ENCODE measurements at regions not wholly inside any gene's neighbourhood (a gene's known extent, or its start where the extent isn't known, plus 50 kb on each side); places are given as distances from the start of the nearest gene placed in this dataset.

- peak in 1 of 2 donors; percentile 45 for DNase-seq (ENCODE audit: low read depth in 2 of 2)
- Histone ChIP-seq H3K9ac (ENCODE audit: insufficient read depth, low read length) (no peak overlapping the region), H3K4me2 (ENCODE audit: extremely low read depth, insufficient read depth, low read length) (peak overlapping the region; percentile 71), H3K79me2 (ENCODE audit: control insufficient read depth, insufficient read depth, low read length) (no peaks in the 10 kb centered on the region), H4K20me1 (ENCODE audit: control insufficient read depth, extremely low read depth, insufficient read depth, low read length) (no peaks in the 10 kb centered on the region), H3K36me3 (ENCODE audit: control insufficient read depth, insufficient read depth, low read length) (no peaks in the 10 kb centered on the region), H3K27ac (ENCODE audit: insufficient read depth, low read length) (no peak overlapping the region), H2AFZ (ENCODE audit: low read length) (no peak overlapping the region), H3K4me1 (ENCODE audit: control insufficient read depth, extremely low read depth, insufficient read depth, low read length) (no peaks in the 10 kb centered on the region), H3K4me3 (replicated peaks in 1 of 4; ENCODE audit: control extremely low read depth in 1 of 4, insufficient read depth in 1 of 4, low read depth in 3 of 4, low read length in 4 of 4) (peak overlapping the region in 2 of 4 experiments; percentile 7 to 31), H3K27me3 (ENCODE audit: control insufficient read depth, insufficient read depth, low read length) (peaks cover 5% of the 10 kb centered on the region), H3K9me3 (ENCODE audit: control insufficient read depth, insufficient read depth, low read depth, low read length) (no peaks in the 10 kb centered on the region)
- TF ChIP-seq CTCF (conservative IDR thresholded peaks at IDR 0.05 in 1 of 2, IDR thresholded peaks at IDR 0.05 in 1 of 2; ENCODE audit: low read depth in 1 of 2, low read length in 2 of 2) (no peak), EZH2 (IDR thresholded peaks at IDR 0.05; ENCODE audit: low read length, missing control alignments) (no peak)
These were observed 62.7 kb upstream of the BARX2 start for GRCh38 chr11:129312730-129313503.

- Histone ChIP-seq H3K4me3 (replicated peaks in 1 of 4; ENCODE audit: control extremely low read depth in 1 of 4, insufficient read depth in 1 of 4, low read depth in 3 of 4, low read length in 4 of 4) (no peak overlapping the region), H3K4me2 (ENCODE audit: extremely low read depth, insufficient read depth, low read length) (no peak overlapping the region), H4K20me1 (ENCODE audit: control insufficient read depth, extremely low read depth, insufficient read depth, low read length) (no peaks in the 10 kb centered on the region), H3K9me3 (ENCODE audit: control insufficient read depth, insufficient read depth, low read depth, low read length) (no peaks in the 10 kb centered on the region), H3K9ac (ENCODE audit: insufficient read depth, low read length) (no peak overlapping the region), H3K36me3 (ENCODE audit: control insufficient read depth, insufficient read depth, low read length) (no peaks in the 10 kb centered on the region), H3K27ac (ENCODE audit: insufficient read depth, low read length) (no peak overlapping the region), H2AFZ (ENCODE audit: low read length) (no peak overlapping the region), H3K4me1 (ENCODE audit: control insufficient read depth, extremely low read depth, insufficient read depth, low read length) (no peaks in the 10 kb centered on the region), H3K79me2 (ENCODE audit: control insufficient read depth, insufficient read depth, low read length) (no peaks in the 10 kb centered on the region), H3K27me3 (ENCODE audit: control insufficient read depth, insufficient read depth, low read length) (no peaks in the 10 kb centered on the region)
- TF ChIP-seq CTCF (conservative IDR thresholded peaks at IDR 0.05 in 1 of 2, IDR thresholded peaks at IDR 0.05 in 1 of 2; ENCODE audit: low read depth in 1 of 2, low read length in 2 of 2) (no peak), EZH2 (IDR thresholded peaks at IDR 0.05; ENCODE audit: low read length, missing control alignments) (no peak)
- DNase-seq (ENCODE audit: low read depth in 2 of 2): no peak
These were observed 67.3 kb upstream of the BARX2 start for GRCh38 chr11:129308241-129308865.

GRCh38 chr11:129307162-129307561, 68.5 kb upstream of the BARX2 start:
- TF ChIP-seq EZH2 (IDR thresholded peaks at IDR 0.05; ENCODE audit: low read length, missing control alignments) (no peak), CTCF (conservative IDR thresholded peaks at IDR 0.05 in 1 of 2, IDR thresholded peaks at IDR 0.05 in 1 of 2; ENCODE audit: low read depth in 1 of 2, low read length in 2 of 2) (no peak)
- Histone ChIP-seq H3K79me2 (ENCODE audit: control insufficient read depth, insufficient read depth, low read length) (no peaks in the 10 kb centered on the region), H2AFZ (ENCODE audit: low read length) (no peak overlapping the region), H4K20me1 (ENCODE audit: control insufficient read depth, extremely low read depth, insufficient read depth, low read length) (no peaks in the 10 kb centered on the region), H3K4me3 (replicated peaks in 1 of 4; ENCODE audit: control extremely low read depth in 1 of 4, insufficient read depth in 1 of 4, low read depth in 3 of 4, low read length in 4 of 4) (no peak overlapping the region), H3K9ac (ENCODE audit: insufficient read depth, low read length) (no peak overlapping the region), H3K36me3 (ENCODE audit: control insufficient read depth, insufficient read depth, low read length) (no peaks in the 10 kb centered on the region), H3K27me3 (ENCODE audit: control insufficient read depth, insufficient read depth, low read length) (peaks cover 3% of the 10 kb centered on the region), H3K4me2 (ENCODE audit: extremely low read depth, insufficient read depth, low read length) (no peak overlapping the region), H3K9me3 (ENCODE audit: control insufficient read depth, insufficient read depth, low read depth, low read length) (no peaks in the 10 kb centered on the region), H3K27ac (ENCODE audit: insufficient read depth, low read length) (no peak overlapping the region), H3K4me1 (ENCODE audit: control insufficient read depth, extremely low read depth, insufficient read depth, low read length) (no peaks in the 10 kb centered on the region)
- DNase-seq (ENCODE audit: low read depth in 2 of 2): no peak
